ENCODE measurements at regions not wholly inside any gene's neighbourhood (a gene's known extent, or its start where the extent isn't known, plus 50 kb on each side); places are given as distances from the start of the nearest gene placed in this dataset.

GRCh38 chrX:138954976-138955375 lies 243.5 kb upstream of the FGF13 start:
- TF ChIP-seq POLR2AphosphoS5 (IDR thresholded peaks at IDR 0.05; ENCODE audit: borderline replicate concordance, low read depth, low read length) = no peak
- TF ChIP-seq EZH2 (IDR thresholded peaks at IDR 0.05) = no peak
- no peak for TF ChIP-seq FOXP2 (optimal IDR thresholded peaks at IDR 0.05; ENCODE audit: control extremely low read depth, extremely low read length, insufficient read depth)

Measured in SK-N-MC (cell line).